ENCODE measurements at regions not wholly inside any gene's neighbourhood (a gene's known extent, or its start where the extent isn't known, plus 50 kb on each side); places are given as distances from the start of the nearest gene placed in this dataset.
"Not testable (repeated sequence)": the region's sequence is repeated elsewhere in the genome, so short reads cannot be mapped to it uniquely, and the experiment has no call there.

DNA sequence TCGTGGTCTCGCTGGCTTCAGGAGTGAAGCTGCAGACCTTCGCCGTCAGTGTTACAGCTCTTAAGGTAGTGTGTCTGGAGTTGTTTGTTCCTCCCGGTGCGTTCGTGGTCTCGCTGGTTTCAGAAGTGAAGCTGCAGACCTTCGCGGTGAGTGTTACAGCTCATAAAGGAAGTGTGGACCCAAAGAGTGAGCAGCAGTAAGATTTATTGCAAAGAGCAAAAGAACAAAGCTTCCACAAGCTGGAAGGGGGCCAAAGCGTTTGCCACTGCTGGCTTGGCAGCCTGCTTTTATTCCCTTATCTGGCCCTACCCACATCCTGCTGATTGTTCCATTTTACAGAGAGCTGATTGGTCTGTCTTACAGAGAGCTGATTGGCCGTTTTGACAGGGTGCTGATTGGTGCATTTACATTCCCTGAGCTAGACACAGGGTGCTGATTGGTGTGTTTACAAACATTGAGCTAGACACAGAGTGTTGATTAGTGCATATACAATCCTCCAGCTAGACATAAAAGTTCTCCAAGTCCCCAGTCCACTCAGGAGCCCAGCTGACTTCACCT is 1256.0 kb downstream of the STIM2 start:
- not testable (repeated sequence) for DNase-seq

DNA sequence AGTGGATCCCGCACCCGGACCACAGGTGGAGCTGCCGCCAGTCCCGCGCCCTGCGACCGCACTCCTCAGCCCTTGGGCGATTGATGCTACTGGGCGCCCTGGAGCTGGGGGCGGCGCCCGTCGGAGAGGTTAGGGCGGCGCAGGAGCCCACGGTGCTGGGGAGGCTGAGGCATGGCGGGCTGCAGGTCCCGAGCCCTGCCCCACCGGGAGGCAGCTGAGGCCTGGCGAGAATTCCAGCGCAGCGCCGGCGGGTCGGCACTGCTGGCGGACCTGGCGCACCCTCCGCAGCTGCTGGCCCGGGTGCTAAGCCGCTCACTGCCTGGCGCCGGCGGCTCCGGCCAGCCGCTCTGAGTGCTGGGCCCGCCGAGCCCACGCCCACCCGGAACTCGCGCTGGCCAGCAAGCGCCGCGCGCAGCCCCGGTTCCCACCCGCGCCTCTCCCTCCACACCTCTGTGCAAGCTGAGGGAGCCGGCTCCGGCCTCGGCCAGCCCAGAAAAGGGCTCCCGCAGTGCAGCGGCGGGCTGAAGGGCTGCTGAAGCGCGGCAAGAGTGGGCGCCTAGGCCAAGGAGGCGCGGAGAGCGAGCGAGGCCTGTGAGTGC is 1256.5 kb downstream of the STIM2 start:
- no peak for DNase-seq

DNA sequence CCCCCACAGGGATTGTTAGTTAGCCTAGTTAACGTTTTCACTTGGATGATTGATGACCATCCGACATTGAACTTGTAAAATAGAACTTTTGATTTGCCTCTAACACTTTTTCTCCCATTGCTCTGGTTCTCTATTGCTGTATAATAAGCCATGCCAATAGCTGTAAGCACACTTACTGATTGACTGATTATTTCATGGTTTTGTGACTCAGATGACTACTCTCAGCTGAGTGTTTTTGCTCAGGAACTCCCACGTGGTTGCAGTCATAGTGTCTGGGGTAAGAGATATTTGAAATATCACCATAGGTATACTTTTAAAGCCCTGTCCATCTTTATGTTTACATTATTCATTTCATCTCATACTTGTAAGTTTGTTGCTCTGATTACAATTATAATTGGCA is 1285.5 kb downstream of the STIM2 start:
- no peak for DNase-seq

DNA sequence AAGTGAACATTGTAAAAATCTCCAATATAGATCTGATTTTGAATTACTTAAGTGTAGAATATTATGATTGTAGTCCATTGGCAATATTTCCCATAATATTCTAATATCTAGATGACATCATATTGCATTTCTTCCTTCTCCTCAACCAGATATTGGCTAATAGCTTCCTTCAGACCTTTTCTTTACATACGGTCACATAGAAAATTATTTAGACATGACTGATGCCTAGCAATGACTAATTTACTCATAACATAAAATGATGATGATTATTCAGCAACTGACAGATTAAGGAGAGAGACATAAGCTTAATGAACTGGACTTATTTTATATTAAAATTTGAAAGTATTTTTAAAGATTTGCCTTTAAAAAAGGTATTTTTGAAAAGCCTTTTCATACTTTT is 1287.6 kb downstream of the STIM2 start:
- DNase-seq, result no peak

DNA sequence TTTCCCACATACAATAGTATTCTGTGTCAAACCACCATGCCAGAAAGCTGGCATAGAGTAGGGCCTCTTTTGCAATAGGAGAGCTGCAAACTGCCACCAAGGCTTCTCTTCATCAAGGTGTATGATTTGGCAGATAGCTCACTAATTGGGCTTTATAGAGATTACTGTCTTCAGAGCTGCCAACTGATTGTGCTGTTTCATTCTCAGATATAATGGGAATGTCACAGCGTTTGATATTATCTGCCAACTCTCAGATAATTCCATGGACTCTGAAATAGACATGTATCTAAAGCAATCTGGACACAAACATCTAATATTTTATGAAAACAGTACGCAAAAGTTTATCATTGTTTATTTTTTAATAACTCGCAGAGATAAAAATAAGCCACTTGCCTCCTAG is 1289.1 kb downstream of the STIM2 start:
- DNase-seq, result no peak

DNA sequence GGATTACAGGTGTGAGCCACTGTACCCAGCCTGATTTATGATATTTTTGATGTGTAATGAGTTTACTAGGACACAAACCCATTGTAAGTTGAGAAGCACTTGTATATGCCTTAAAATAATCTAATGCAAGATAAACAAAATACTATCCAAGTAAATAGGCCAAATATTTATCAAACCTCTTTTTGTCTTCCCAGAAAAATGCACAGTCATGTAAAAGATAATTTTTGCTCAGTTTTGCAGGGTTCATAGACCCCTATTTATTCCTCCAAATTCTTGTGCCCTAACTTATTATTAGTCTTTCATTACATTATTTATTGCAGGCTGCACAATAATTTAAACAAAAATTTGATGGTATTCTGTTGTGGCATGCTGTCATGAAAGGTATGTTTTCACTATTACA is 1290.7 kb downstream of the STIM2 start:
- DNase-seq, result no peak

DNA sequence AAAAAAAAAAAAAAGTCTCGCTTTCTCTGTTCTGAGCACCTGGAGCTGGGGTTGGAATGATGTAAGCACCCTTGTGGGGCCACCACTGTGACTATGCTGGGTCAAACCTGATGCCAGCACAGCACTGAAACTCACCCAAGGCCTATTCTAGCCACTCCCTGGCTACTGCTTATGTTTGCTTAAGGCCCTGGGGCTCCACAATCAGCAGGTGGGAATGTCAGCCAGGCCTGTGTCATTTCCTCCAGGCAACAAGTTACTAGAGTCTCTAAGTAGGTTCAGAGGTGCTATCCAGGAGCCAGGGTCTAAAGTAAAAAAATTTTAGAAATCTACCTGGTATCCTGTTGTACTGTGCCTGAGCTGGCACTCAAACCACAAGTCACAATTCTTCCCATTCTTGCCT is 1306.8 kb downstream of the STIM2 start:
- no peak for DNase-seq

DNA sequence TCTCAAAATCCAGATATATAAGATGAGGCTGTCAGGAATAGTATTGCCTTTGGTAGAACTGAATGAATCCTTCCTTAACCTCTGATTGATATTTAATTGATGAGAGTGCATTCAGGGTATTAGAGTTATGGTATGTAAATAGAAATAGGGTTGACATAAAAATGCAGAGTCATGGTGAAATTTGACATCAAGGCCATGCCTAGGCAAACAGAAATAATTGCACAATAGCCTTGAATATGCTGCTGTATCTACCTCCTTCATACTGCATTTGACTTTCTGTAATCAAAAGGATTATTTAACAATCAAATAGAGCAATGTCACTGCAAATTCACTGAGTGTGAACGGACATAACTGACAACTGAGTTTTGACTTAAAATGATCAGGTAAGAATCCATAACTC is 1316.3 kb downstream of the STIM2 start:
- no peak for DNase-seq

DNA sequence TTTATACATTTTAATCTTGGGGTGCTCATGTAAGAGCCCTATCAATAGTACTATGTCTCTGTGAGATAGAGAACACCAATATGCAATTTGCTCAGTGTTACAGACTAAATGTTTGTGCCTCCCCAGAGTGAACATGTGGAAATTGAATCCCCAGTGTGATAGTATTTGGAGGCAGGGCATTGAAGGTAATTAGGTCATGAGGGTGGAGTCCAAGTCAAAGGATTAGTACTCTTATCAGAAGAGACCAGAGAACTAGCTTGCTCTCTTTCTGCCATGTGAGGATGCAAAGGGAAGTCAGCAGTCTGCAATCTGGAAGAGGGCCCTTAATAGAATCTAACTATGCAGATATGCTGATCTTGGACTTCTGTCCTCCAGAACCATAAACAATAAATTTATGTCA is 1317.0 kb downstream of the STIM2 start:
- no peak for DNase-seq

DNA sequence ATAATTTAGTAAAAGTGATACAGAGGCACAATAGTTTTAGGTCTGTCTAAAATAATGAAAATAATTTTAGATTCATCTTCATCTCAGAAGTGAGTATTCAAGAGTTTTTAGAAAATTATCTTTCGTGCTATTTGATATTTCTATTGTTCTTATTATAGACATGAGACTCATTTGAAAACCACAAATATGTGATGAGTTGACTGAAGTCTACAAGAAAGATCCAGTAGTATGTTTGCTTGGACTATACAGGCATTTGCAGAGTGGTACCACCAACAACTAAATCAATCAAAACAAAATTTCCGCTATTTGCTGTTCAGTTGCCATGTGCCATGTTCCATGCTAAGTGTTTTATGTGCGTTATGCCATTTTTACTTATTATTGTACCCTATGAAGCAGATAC is 1318.5 kb downstream of the STIM2 start:
- DNase-seq, result no peak

DNA sequence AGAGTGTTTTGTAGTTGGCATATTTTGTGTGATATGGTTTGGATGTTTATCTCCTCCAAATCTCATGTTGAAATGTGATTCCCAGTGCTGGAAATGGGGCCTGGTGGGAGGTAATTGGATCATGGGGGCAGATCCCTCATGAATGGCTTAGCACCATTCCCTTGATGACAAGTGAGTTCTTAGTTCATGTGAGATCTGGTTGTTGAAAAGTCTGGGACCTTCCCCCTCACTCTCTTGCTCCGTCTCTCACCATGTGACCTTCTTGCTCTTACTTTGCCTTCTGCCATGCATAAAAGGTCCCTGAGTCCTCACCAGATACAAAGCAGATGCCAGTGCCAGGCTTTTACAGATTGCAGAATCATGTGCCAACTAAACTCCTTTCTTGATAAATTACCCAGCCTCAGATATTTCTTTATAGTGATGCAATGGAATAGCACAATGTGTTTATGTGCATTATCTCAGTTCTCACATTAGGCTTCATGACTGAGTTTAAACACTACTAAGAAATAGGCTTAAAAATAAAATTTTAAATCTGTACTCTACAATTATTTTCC is 1348.8 kb downstream of the STIM2 start:
- no peak for DNase-seq

DNA sequence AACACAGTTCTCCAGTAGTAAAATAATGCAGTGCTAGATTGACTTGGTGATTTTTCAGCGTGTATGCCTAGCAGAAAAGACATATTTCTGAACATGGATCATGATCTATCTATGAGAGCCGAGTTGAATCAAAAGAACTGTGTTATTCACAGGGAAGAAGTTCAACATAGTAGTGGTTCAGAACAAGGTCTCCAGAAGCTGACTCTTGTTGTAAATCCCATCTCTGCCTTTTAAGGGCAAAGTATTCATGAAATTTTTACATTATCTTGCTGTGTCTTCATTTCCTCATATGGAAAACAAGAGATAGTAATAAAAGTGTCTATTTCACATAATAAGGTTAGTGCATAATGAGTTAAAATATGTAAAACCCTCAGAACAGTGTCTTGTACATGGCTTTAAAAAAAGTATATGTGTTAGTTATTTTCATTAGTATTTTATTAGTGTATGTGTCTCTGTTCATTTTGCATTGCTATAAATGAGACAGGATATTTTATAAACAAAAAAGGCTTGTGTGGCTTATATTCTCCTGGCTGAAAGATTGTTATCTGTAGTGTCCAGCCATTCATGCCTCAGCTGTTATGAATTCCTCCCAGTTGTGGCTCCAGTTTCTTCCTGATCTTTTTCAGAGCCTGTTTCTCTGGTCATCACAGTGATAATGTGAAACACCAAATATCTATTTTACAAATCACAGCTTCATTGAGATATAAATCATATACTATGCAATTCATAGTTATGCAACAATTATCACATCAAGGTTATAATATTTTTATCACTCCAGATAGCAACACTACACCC is 1351.2 kb downstream of the STIM2 start:
- peak; percentile 42 for DNase-seq

DNA sequence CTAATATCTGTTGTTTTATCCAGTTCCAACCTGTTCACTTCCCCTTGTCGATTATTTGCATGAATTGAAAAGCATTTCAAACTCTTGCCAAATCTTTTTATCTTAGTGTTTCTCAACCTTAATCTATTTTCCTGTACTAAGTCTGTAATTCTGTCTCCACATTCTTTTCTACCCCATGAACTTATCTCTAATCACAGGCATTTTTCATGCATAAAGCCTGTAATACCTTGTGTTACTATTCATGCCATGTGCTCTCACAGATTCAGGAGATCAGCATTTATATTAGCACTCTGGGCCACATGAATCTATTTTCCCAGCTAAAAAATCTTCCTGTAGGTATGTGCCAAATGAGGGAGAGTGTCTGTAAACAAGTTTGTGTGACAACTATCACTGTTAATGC is 1360.9 kb downstream of the STIM2 start:
- DNase-seq, result no peak

DNA sequence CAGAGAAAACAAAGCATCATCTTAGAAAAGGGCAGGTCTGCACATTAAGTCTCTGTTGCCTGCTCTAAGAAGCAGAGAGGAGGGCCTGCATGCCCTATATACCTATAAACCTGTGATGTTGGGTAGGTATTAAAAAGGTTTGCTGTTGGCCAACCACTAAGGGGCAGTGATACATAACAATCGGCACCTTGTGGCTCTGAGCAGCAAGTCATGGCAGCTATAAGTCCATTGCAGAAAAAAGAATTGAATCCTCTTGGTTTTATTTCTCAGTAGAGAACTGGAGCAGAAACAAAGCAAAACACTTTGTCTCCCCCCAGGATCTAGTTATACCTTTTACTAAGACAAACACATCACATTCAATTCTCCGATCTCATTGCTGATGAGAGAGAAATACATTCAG is 1364.4 kb downstream of the STIM2 start:
- peak; percentile 46 for DNase-seq

DNA sequence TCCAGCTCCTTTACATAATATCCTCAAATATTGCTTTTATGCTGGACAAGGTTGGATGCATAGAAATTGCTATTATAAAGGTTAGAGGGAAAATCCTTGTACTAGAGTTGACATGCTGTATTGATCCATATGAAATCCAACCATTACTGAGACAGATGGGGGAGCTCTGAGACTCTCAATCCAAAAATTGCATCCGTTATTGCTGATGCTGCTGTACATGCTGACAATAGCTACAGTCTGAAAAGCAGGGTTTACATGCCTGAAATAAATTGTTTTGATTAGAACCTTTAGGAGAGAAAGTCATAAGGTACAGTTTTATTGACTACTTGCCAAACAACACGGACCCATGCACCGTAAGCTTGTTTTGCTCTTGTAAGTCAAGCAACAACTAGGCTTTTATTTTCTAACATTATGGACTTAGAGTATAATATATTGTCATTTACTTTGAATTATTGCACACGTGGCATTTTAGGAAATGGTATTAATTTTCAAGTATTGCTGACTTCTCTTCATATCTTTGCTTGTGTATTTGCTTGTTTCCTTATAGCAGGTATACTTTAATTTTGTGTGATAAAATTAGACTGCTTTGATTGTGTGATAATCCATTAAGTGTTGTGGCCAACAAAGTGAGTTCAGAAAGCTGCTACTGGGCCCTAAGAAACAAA is 1365.2 kb downstream of the STIM2 start:
- peak; percentile 39 for DNase-seq

DNA sequence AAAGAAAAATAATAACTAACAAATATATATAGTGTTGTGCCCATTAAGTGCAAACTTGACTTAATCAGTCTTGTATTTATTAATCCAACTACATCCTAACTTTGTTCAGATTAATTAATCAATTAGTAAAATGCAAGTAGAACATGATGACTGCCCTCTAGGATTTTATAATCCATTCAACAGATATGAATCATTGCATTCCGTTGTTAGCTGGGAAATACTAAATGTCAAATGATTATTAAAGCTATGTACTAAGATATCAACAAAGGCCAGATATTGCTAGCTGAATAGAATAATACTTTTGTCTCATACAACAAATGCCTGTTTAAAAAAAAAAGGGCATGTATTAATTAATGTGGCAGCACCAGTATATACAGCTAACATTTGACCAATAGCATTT is 1366.3 kb downstream of the STIM2 start:
- no peak for DNase-seq

DNA sequence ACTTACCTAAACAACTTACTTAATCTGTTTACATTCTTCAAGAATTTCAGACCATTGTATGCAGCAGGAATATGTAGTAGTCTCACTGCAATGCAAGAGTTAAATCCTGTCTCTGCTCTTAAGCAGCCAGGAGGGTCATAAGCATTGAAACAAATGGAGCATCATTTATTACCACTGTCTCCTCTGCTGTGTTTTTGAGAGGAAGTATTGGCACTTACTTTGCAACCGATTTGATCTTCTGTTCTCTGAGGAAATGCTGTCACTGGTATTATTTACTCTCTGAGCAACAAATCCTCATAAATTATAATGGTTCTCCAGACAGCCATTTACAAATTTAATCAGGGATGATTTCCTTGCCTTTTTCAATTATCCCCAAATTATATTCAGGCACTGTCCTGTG is 1367.1 kb downstream of the STIM2 start:
- no peak for DNase-seq

DNA sequence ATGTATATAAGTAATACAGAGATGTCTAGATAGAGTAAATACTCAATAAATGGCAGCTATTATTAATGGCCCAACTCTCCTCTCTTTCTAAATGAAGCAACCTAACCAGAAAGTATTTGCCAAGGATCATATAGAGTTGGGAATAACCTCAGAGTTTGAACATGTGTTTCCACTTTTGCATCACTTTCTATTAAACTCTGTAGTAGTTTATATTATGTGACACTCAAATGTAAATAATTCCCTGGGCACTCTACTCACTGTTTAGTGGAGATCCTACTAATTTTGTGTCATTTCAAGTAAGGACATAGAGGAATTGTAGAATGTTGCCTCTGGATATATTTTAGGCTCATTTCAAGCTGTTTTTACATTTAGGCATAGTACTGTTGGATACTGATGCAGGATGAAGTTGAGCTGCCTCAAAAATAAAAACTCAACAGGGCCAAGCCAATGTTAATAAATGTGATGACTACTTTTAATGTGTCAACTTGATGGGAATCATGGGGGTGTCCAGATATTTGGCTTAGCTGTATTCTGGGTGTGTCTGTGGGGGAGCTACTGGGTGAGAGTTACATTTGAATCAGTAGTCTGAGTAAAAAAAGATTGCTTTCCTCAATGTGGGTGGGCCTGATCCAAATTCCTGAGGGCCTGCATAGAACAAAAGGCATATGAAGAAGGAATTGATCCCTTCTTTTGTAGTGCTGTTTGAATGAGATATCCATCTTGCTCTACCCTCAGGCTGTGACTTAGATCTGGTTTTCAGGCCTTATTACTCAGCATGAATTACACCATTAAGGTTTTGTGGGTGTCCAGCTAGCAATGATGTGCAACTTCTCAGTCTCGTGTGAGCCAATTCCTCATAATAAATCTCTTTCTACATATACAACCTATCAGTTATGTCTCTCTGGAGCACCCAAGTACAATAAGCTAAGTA is 1368.2 kb downstream of the STIM2 start:
- peak; percentile 84 for DNase-seq

DNA sequence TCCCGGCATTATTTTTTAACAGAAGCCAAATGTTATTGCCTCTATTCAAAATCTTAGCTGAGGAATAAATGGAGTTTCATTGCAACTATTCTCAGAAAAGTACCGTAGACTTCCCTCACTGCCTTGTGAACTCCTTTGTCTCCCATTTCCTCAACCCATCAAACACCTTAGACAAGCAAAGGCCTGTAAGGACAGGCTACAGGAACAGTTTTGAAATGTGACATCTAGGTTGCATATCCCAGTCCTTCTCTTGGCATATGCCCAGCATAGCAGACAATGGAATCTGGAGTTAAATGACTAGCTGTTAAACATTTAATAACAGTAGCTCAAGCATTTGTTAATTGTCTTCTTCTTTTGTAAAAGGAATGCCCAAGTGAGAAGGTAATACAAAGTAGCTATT is 1371.7 kb downstream of the STIM2 start:
- DNase-seq, result no peak

DNA sequence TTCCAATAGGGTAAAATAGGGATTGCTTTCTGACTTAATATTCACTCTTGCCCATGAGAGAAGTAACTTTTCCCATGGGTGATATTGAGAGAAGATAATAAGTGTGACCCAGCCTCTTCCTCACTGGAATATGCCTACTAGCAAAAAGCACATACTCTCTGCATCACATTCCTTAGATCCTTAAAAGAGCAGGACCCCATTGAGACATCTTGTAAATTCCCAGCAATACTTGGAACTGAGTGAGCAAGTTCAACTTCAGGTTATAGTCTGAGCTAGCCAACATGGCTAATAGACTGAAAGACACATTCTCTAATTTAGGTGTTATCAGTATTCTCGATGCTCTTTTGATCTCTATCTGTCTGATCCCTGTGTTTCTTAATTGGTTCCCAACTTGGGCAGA is 1372.3 kb downstream of the STIM2 start:
- peak; percentile 36 for DNase-seq

DNA sequence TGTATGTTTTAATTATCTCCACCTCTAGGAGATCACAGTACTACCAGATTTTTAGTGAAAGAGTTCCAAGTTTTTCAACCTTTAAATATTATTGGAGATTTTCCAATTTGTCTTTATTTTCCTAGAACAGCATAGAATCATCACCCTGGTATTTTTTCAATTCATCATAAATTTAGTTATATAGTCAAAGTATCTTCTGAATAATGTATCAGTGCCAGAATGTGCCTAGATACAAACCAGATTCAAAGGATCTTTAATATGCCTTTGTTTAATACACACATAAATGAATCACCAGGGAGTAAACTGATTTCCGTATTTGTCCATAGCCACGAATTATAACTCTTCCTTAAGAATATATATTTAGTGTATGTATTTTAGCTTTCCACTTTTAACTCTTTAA is 1373.1 kb downstream of the STIM2 start:
- DNase-seq, result peak; percentile 29

DNA sequence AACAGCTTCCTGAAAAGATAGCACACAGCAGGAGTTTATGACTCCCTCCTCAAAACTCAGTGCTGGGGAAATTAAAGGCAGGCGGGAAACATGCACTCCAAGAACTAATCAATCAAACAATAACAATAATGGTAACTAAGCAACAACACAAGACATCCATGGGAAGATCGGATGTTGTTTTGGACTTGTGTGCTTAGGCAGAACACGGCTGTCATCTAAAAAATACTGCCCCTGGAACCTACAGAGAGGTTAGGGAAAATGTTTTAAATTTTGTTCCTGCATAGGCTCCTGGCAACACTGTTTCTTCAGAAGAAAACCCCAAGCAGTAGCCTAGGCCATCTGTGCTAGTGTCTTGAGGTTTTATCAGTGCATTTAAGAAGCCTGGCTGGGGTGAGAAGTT is 1378.2 kb downstream of the STIM2 start:
- DNase-seq, result no peak

DNA sequence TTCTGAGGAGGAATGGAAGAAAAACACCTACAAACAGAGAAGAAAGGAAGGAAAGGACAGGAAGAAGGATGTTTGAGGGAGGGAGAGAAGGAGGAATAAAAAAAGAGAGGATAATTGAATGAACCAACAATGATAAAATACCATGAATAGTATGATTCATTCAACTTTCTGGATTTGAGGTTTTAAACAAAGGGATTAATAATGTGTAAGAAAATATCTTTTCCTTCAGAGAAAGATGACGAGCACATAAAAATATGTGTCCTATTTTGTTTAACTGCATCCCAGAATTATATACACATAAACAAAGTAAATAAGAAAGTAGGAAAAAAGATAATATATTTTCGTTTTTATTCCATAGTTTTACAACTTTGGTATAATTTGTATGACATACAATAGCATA is 1380.4 kb downstream of the STIM2 start:
- DNase-seq, result no peak
